HG03025 (cell line): ENCODE measurements at regions not wholly inside any gene's neighbourhood (a gene's known extent, or its start where the extent isn't known, plus 50 kb on each side); places are given as distances from the start of the nearest gene placed in this dataset.

Experiments
- ATAC-seq: cut with Tn5 transposase; IDR thresholded peaks from one replicate; pipeline ENCODE4 v1.9.1; 2021; ENCODE audit warnings: mild to moderate bottlenecking, moderate library complexity; ENCODE audit not compliant: unreplicated experiment, low FRiP score

- no peak for ATAC-seq
Measured at GRCh38 chr1:82044111-82044510, 243.4 kb downstream of the ADGRL2 start.

GRCh38 chr1:82042306-82043060, 241.7 kb downstream of the ADGRL2 start:
- ATAC-seq = no peak
